ENCODE measurements at regions not wholly inside any gene's neighbourhood (a gene's known extent, or its start where the extent isn't known, plus 50 kb on each side); places are given as distances from the start of the nearest gene placed in this dataset.
"Not testable (repeated sequence)": the region's sequence is repeated elsewhere in the genome, so short reads cannot be mapped to it uniquely, and the experiment has no call there.

DNA sequence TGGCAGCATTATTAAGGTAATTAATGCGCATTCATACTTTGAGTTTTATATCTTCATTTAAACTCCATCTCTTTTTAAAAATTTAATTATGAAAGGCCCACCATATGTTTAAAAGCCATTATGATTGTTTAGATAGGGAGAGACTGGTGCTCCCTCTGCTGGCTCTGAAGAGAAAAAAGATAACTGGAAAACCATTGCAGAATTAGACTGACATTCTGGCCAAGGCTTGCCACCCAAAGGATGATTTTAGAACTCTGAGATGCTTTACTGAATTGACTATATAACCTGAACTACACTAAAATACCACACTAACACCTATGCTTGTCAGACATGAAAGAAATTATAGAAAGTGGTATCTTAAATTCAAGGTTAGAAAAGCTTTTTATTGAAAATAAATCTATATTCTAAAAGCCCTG, 127.6 kb upstream of the SPOPL start:
- no peak overlapping the region for H4K91ac ChIP-seq (ENCODE audit: low read depth, low read length, poor library complexity)
- H3K79me1 ChIP-seq (ENCODE audit: low read depth, low read length): no peaks in the 10 kb centered on the region
- H3K9ac ChIP-seq (ENCODE audit: low read depth, low read length, poor library complexity): no peak overlapping the region
- H2AK5ac ChIP-seq (ENCODE audit: low read depth, low read length): no peak overlapping the region
- H3K14ac ChIP-seq (ENCODE audit: low read length): no peak overlapping the region
- no peak overlapping the region for H2BK120ac ChIP-seq (ENCODE audit: low read depth, low read length)
- H3K4me2 ChIP-seq (ENCODE audit: insufficient read depth, low read length, poor library complexity, severe bottlenecking): no peak overlapping the region
- no peak overlapping the region for H2BK12ac ChIP-seq (ENCODE audit: low read length)
- no peak overlapping the region for H3K23ac ChIP-seq (ENCODE audit: low read depth, low read length, poor library complexity)
- no peak overlapping the region for H3K27ac ChIP-seq (replicated peaks; ENCODE audit: low read length)
- H2AFZ ChIP-seq (ENCODE audit: low read length): no peak overlapping the region
- H3K18ac ChIP-seq (ENCODE audit: low read length): no peak overlapping the region
- H3K27me3 ChIP-seq (ENCODE audit: control insufficient read depth in 3 of 3, insufficient read depth in 3 of 3, low read depth in 1 of 3, low read length in 3 of 3): no peaks in the 10 kb centered on the region
- no peaks in the 10 kb centered on the region for H3K36me3 ChIP-seq (replicated peaks in 1 of 2; ENCODE audit: control insufficient read depth in 2 of 2, insufficient read depth in 2 of 2, low read length in 2 of 2)
- H4K8ac ChIP-seq (ENCODE audit: low read depth, low read length): no peak overlapping the region
- no peak overlapping the region for H2BK5ac ChIP-seq (ENCODE audit: low read length)
- H3K9me3 ChIP-seq (replicated peaks in 1 of 2; ENCODE audit: control insufficient read depth in 2 of 2, insufficient read depth in 1 of 2, low read depth in 1 of 2, low read length in 2 of 2): no peaks in the 10 kb centered on the region
- H3K4me1 ChIP-seq (ENCODE audit: control insufficient read depth in 2 of 2, insufficient read depth in 1 of 2, low read depth in 1 of 2, low read length in 2 of 2): no peaks in the 10 kb centered on the region
- H3K4ac ChIP-seq (ENCODE audit: low read length): no peak overlapping the region
- WGBS, 2 donors (ENCODE audit: extremely low coverage in 2 of 2, insufficient read length in 2 of 2, insufficient replicate concordance in 1 of 2): no CpG with 5 or more reads among the region's 1 CpG
- no peak overlapping the region for H3K4me3 ChIP-seq (ENCODE audit: low read length in 2 of 2)
- peak; percentile 8 for DNase-seq (ENCODE audit: low spot score)
- H2BK15ac ChIP-seq (ENCODE audit: low read length): no peak overlapping the region

DNA sequence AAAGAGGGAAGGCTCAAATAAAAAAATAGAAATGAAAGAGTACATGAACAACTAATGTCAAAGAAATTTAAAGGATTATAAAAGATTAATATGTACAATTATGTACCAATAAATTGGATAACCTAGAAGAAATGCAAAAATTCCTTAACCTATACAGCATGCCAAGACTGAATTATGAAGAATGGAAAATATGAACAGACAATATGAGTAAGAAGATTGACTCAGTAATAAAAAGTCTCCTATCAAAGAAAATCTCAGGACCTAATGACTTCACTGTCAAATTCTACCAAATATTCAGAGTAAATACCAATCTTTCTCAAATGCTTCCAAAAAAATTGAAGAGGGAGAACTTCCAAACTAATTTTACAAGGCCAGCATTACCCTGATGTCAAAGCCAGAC, 120.2 kb upstream of the SPOPL start:
- no peak overlapping the region for H3K23ac ChIP-seq (ENCODE audit: low read depth, low read length, poor library complexity)
- H3K4me1 ChIP-seq (ENCODE audit: control insufficient read depth in 2 of 2, insufficient read depth in 1 of 2, low read depth in 1 of 2, low read length in 2 of 2): no peaks in the 10 kb centered on the region
- no peaks in the 10 kb centered on the region for H3K79me1 ChIP-seq (ENCODE audit: low read depth, low read length)
- no peak overlapping the region for H2AFZ ChIP-seq (ENCODE audit: low read length)
- no peak overlapping the region for H4K8ac ChIP-seq (ENCODE audit: low read depth, low read length)
- no peak overlapping the region for H3K18ac ChIP-seq (ENCODE audit: low read length)
- no peak overlapping the region for H3K14ac ChIP-seq (ENCODE audit: low read length)
- no peak overlapping the region for H3K27ac ChIP-seq (replicated peaks; ENCODE audit: low read length)
- no peak overlapping the region for H2BK120ac ChIP-seq (ENCODE audit: low read depth, low read length)
- H3K4me2 ChIP-seq (ENCODE audit: insufficient read depth, low read length, poor library complexity, severe bottlenecking): no peak overlapping the region
- no peak overlapping the region for H3K4me3 ChIP-seq (ENCODE audit: low read length in 2 of 2)
- no peak overlapping the region for H2AK5ac ChIP-seq (ENCODE audit: low read depth, low read length)
- no peaks in the 10 kb centered on the region for H3K9me3 ChIP-seq (replicated peaks in 1 of 2; ENCODE audit: control insufficient read depth in 2 of 2, insufficient read depth in 1 of 2, low read depth in 1 of 2, low read length in 2 of 2)
- H2BK5ac ChIP-seq (ENCODE audit: low read length): no peak overlapping the region
- no peak overlapping the region for H3K9ac ChIP-seq (ENCODE audit: low read depth, low read length, poor library complexity)
- H2BK12ac ChIP-seq (ENCODE audit: low read length): no peak overlapping the region
- DNase-seq (ENCODE audit: low spot score): no peak
- H2BK15ac ChIP-seq (ENCODE audit: low read length): no peak overlapping the region
- H3K36me3 ChIP-seq (replicated peaks in 1 of 2; ENCODE audit: control insufficient read depth in 2 of 2, insufficient read depth in 2 of 2, low read length in 2 of 2): no peaks in the 10 kb centered on the region
- no peaks in the 10 kb centered on the region for H3K27me3 ChIP-seq (ENCODE audit: control insufficient read depth in 3 of 3, insufficient read depth in 3 of 3, low read depth in 1 of 3, low read length in 3 of 3)
- no peak overlapping the region for H3K4ac ChIP-seq (ENCODE audit: low read length)
- H4K91ac ChIP-seq (ENCODE audit: low read depth, low read length, poor library complexity): no peak overlapping the region

- Histone ChIP-seq H4K8ac (ENCODE audit: low read depth, low read length) (no peak overlapping the region), H3K27ac (replicated peaks; ENCODE audit: low read length) (no peak overlapping the region), H2BK120ac (ENCODE audit: low read depth, low read length) (no peak overlapping the region), H2BK5ac (ENCODE audit: low read length) (no peak overlapping the region), H2BK15ac (ENCODE audit: low read length) (no peak overlapping the region), H3K9me3 (replicated peaks in 1 of 2; ENCODE audit: control insufficient read depth in 2 of 2, insufficient read depth in 1 of 2, low read depth in 1 of 2, low read length in 2 of 2) (no peaks in the 10 kb centered on the region), H3K4me2 (ENCODE audit: insufficient read depth, low read length, poor library complexity, severe bottlenecking) (no peak overlapping the region), H4K91ac (ENCODE audit: low read depth, low read length, poor library complexity) (no peak overlapping the region), H3K14ac (ENCODE audit: low read length) (no peak overlapping the region), H3K18ac (ENCODE audit: low read length) (no peak overlapping the region), H2AK5ac (ENCODE audit: low read depth, low read length) (no peak overlapping the region), H3K36me3 (replicated peaks in 1 of 2; ENCODE audit: control insufficient read depth in 2 of 2, insufficient read depth in 2 of 2, low read length in 2 of 2) (no peaks in the 10 kb centered on the region), H2BK12ac (ENCODE audit: low read length) (no peak overlapping the region), H3K27me3 (ENCODE audit: control insufficient read depth in 3 of 3, insufficient read depth in 3 of 3, low read depth in 1 of 3, low read length in 3 of 3) (no peaks in the 10 kb centered on the region), H3K4me1 (ENCODE audit: control insufficient read depth in 2 of 2, insufficient read depth in 1 of 2, low read depth in 1 of 2, low read length in 2 of 2) (no peaks in the 10 kb centered on the region), H3K4me3 (ENCODE audit: low read length in 2 of 2) (no peak overlapping the region), H3K79me1 (ENCODE audit: low read depth, low read length) (no peaks in the 10 kb centered on the region), H3K23ac (ENCODE audit: low read depth, low read length, poor library complexity) (no peak overlapping the region), H3K4ac (ENCODE audit: low read length) (no peak overlapping the region), H3K9ac (ENCODE audit: low read depth, low read length, poor library complexity) (no peak overlapping the region), H2AFZ (ENCODE audit: low read length) (no peak overlapping the region)
- WGBS, 2 donors (ENCODE audit: extremely low coverage in 2 of 2, insufficient read length in 2 of 2, insufficient replicate concordance in 1 of 2): no CpG with 5 or more reads among the region's 1 CpG
- no peak for DNase-seq (ENCODE audit: low spot score)
These were observed 118.9 kb upstream of the SPOPL start for GRCh38 chr2:138382672-138383071.

GRCh38 chr2:138386191-138386590, 115.4 kb upstream of the SPOPL start:
- not testable (repeated sequence) for H3K14ac ChIP-seq (ENCODE audit: low read length); H3K27ac ChIP-seq (replicated peaks; ENCODE audit: low read length); H2AK5ac ChIP-seq (ENCODE audit: low read depth, low read length); H3K4me3 ChIP-seq (ENCODE audit: low read length in 2 of 2); H3K4me2 ChIP-seq (ENCODE audit: insufficient read depth, low read length, poor library complexity, severe bottlenecking); H3K4ac ChIP-seq (ENCODE audit: low read length); H2BK120ac ChIP-seq (ENCODE audit: low read depth, low read length); H3K79me1 ChIP-seq (ENCODE audit: low read depth, low read length); H3K9ac ChIP-seq (ENCODE audit: low read depth, low read length, poor library complexity); H3K27me3 ChIP-seq (ENCODE audit: control insufficient read depth in 3 of 3, insufficient read depth in 3 of 3, low read depth in 1 of 3, low read length in 3 of 3); H3K4me1 ChIP-seq (ENCODE audit: control insufficient read depth in 2 of 2, insufficient read depth in 1 of 2, low read depth in 1 of 2, low read length in 2 of 2); H4K91ac ChIP-seq (ENCODE audit: low read depth, low read length, poor library complexity); H3K18ac ChIP-seq (ENCODE audit: low read length); H3K9me3 ChIP-seq (replicated peaks in 1 of 2; ENCODE audit: control insufficient read depth in 2 of 2, insufficient read depth in 1 of 2, low read depth in 1 of 2, low read length in 2 of 2); H3K23ac ChIP-seq (ENCODE audit: low read depth, low read length, poor library complexity); H2BK12ac ChIP-seq (ENCODE audit: low read length); H2AFZ ChIP-seq (ENCODE audit: low read length); H4K8ac ChIP-seq (ENCODE audit: low read depth, low read length); DNase-seq (ENCODE audit: low spot score); H2BK15ac ChIP-seq (ENCODE audit: low read length); H3K36me3 ChIP-seq (replicated peaks in 1 of 2; ENCODE audit: control insufficient read depth in 2 of 2, insufficient read depth in 2 of 2, low read length in 2 of 2); H2BK5ac ChIP-seq (ENCODE audit: low read length)
- no CpG with 5 or more reads among the region's 9 CpGs for WGBS, 2 donors (ENCODE audit: extremely low coverage in 2 of 2, insufficient read length in 2 of 2, insufficient replicate concordance in 1 of 2)

Measured in neuronal stem cell (in vitro differentiated cells).